SU-DHL-6 (cell line): ENCODE measurements at regions not wholly inside any gene's neighbourhood (a gene's known extent, or its start where the extent isn't known, plus 50 kb on each side); places are given as distances from the start of the nearest gene placed in this dataset.

Experiments
- H2AFZ ChIP-seq: fragments of 200-600 bp; sonication (generic); 2 replicates; pipeline ENCODE4 v1.6.1; 2014; ENCODE audit warnings: low read depth, mild to moderate bottlenecking, moderate library complexity, mixed read lengths, antibody characterized with exemption, low read length; ENCODE audit not compliant: severe bottlenecking
- H3F3A ChIP-seq: fragments of 200-600 bp; shearing (Covaris generic); 2 replicates; pipeline ENCODE4 v1.6.0; 2016; ENCODE audit warnings: antibody characterized with exemption, mild to moderate bottlenecking; ENCODE audit not compliant: insufficient read depth
- H3K27ac ChIP-seq: fragments of 200-600 bp; sonication (generic); 2 replicates; pipeline ENCODE4 v1.5.1; 2016; ENCODE audit warnings: low read depth, mild to moderate bottlenecking, low read length, moderate library complexity, mixed read lengths
- H3K27me3 ChIP-seq: fragments of 200-600 bp; sonication (generic), shearing (Covaris generic); 2 replicates; pipeline ENCODE4 v1.6.0; 2014; ENCODE audit warnings: mild to moderate bottlenecking, low read length
- H3K36me3 ChIP-seq: fragments of 200-600 bp; sonication (generic); 2 replicates; pipeline ENCODE4 v1.6.1; 2014; ENCODE audit warnings: mild to moderate bottlenecking, low read length, mixed read lengths
- H3K4me2 ChIP-seq: fragments of 300-600, 200-600 bp; shearing (Covaris generic), sonication (generic); 2 replicates; pipeline ENCODE4 v1.6.0; 2014; ENCODE audit warnings: low read length, low read depth, mild to moderate bottlenecking; ENCODE audit not compliant: poor library complexity, severe bottlenecking
- H3K4me3 ChIP-seq: fragments of 200-600 bp; sonication (generic); 2 replicates; pipeline ENCODE4 v1.5.1; 2014; ENCODE audit warnings: antibody characterized with exemption, low read length, mild to moderate bottlenecking, mixed read lengths; ENCODE audit not compliant: insufficient read depth, poor library complexity, severe bottlenecking
- H3K79me2 ChIP-seq: fragments of 200-600 bp; sonication (generic); 2 replicates; pipeline ENCODE4 v1.6.1; 2014; ENCODE audit warnings: mild to moderate bottlenecking, low read length, moderate library complexity; ENCODE audit not compliant: insufficient read depth
- H3K9ac ChIP-seq: fragments of 200-600 bp; sonication (generic); 2 replicates; pipeline ENCODE4 v1.7.0; 2014; ENCODE audit warnings: mild to moderate bottlenecking, low read length
- H3K9me2 ChIP-seq: fragments of 200-600 bp; sonication (generic); replicated peaks from 2 replicates; pipeline ENCODE4 v1.6.1; 2014; ENCODE audit warnings: low read length; ENCODE audit not compliant: insufficient read depth
- H3K9me3 ChIP-seq: fragments of 200-600 bp; sonication (generic); 2 replicates; pipeline ENCODE4 v1.6.1; 2014; ENCODE audit warnings: low read length, mixed read lengths; ENCODE audit not compliant: insufficient read depth
- H4K20me1 ChIP-seq: fragments of 200-600 bp; sonication (generic); 2 replicates; pipeline ENCODE4 v1.6.1; 2014; ENCODE audit warnings: low read depth, mild to moderate bottlenecking, antibody characterized with exemption, low read length, moderate library complexity, mixed read lengths
- EZH2phosphoT487 ChIP-seq: fragments of 200-600 bp; sonication (generic), shearing (Covaris generic); conservative IDR thresholded peaks from 2 replicates; pipeline ENCODE4 v1.6.1; 2018; ENCODE audit warnings: mild to moderate bottlenecking, antibody characterized with exemption, low read length, moderate library complexity, mixed read lengths
- TF ChIP-seq, protein P1 (sequence below): fragments of 200-600 bp; sonication (generic); IDR thresholded peaks from one replicate; pipeline ENCODE4 v1.5.1; 2017; ENCODE audit warnings: antibody characterized with exemption, mild to moderate bottlenecking, low read length, moderate library complexity; ENCODE audit not compliant: insufficient read depth, poor library complexity, severe bottlenecking

DNA sequence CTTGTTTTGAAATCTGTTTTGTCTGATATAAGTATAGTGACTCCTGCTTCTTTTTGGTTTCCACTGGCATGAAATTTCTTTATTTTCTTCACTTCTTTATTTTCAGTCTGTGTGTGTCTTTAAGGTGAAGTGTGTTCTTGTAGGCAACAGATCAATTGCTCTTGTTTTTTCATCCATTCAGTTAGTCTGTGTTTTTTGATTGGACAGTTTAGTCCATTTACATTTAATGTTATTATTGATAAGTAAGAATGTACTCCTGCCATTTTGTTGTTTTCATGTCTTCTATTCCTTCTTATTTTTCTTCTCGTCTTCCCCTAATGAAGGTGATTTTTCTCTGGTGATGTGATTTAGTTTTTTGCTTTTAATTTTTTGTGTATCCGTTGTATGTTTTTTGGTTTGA lies 487.7 kb upstream of the PBX1 start:
- Histone ChIP-seq H3K36me3 (no peaks in the 10 kb centered on the region), H2AFZ (no peak overlapping the region)
- no peak for TF ChIP-seq EZH2phosphoT487
- TF ChIP-seq, protein P1, sequence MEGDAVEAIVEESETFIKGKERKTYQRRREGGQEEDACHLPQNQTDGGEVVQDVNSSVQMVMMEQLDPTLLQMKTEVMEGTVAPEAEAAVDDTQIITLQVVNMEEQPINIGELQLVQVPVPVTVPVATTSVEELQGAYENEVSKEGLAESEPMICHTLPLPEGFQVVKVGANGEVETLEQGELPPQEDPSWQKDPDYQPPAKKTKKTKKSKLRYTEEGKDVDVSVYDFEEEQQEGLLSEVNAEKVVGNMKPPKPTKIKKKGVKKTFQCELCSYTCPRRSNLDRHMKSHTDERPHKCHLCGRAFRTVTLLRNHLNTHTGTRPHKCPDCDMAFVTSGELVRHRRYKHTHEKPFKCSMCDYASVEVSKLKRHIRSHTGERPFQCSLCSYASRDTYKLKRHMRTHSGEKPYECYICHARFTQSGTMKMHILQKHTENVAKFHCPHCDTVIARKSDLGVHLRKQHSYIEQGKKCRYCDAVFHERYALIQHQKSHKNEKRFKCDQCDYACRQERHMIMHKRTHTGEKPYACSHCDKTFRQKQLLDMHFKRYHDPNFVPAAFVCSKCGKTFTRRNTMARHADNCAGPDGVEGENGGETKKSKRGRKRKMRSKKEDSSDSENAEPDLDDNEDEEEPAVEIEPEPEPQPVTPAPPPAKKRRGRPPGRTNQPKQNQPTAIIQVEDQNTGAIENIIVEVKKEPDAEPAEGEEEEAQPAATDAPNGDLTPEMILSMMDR: no peak

DNA sequence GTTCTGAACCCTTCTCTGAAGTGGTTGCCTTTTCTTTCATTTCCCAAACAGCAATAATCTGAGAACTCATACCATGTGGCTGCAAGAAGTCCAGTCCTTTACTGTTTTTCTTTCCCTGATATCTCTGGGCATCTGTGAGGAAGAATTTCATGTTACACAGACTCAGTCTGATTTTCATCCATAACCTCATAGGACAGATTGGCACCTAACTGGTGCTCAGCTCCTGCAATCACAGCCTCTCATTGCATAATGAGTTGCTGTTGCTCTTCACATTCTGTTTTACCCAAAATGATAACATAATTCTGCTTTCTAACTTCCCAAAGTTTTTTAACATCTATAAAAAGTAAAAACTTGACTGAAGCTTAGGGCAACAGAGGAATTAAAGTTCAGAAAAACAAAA lies 472.2 kb upstream of the PBX1 start:
- H3K9me3 ChIP-seq: no peaks in the 10 kb centered on the region
- H3K9me2 ChIP-seq: no peaks in the 10 kb centered on the region
- H3K4me2 ChIP-seq: no peak overlapping the region
- no peaks in the 10 kb centered on the region for H3K79me2 ChIP-seq
- H3K27me3 ChIP-seq: no peaks in the 10 kb centered on the region
- TF ChIP-seq EZH2phosphoT487: no peak
- TF ChIP-seq, protein P1: no peak
- no peaks in the 10 kb centered on the region for H4K20me1 ChIP-seq
- no peak overlapping the region for H3K9ac ChIP-seq
- no peaks in the 10 kb centered on the region for H3F3A ChIP-seq
- H3K27ac ChIP-seq: no peak overlapping the region
- H3K36me3 ChIP-seq: no peaks in the 10 kb centered on the region
- H2AFZ ChIP-seq: no peak overlapping the region
- no peak overlapping the region for H3K4me3 ChIP-seq

More for the DNA sequence above, 487.7 kb upstream of the PBX1 start:
- H3K9ac ChIP-seq: no peak overlapping the region
- H3K9me2 ChIP-seq: no peaks in the 10 kb centered on the region
- no peaks in the 10 kb centered on the region for H3K9me3 ChIP-seq
- H3F3A ChIP-seq: no peaks in the 10 kb centered on the region
- H3K4me3 ChIP-seq: no peak overlapping the region
- H3K79me2 ChIP-seq: no peaks in the 10 kb centered on the region
- no peak overlapping the region for H3K4me2 ChIP-seq
- no peak overlapping the region for H3K27ac ChIP-seq
- H4K20me1 ChIP-seq: no peaks in the 10 kb centered on the region
- H3K27me3 ChIP-seq: no peaks in the 10 kb centered on the region

- Histone ChIP-seq H4K20me1 (no peaks in the 10 kb centered on the region), H3K27me3 (no peaks in the 10 kb centered on the region), H3K9ac (no peak overlapping the region), H3K4me2 (no peak overlapping the region), H3K9me3 (no peaks in the 10 kb centered on the region), H2AFZ (no peak overlapping the region), H3K9me2 (no peaks in the 10 kb centered on the region), H3K79me2 (no peaks in the 10 kb centered on the region), H3F3A (no peaks in the 10 kb centered on the region), H3K36me3 (no peaks in the 10 kb centered on the region), H3K4me3 (no peak overlapping the region), H3K27ac (no peak overlapping the region)
- TF ChIP-seq, protein P1: no peak
- no peak for TF ChIP-seq EZH2phosphoT487
These were observed 471.0 kb upstream of the PBX1 start for GRCh38 chr1:164087906-164088453.
